ENCODE measurements at regions not wholly inside any gene's neighbourhood (a gene's known extent, or its start where the extent isn't known, plus 50 kb on each side); places are given as distances from the start of the nearest gene placed in this dataset.
"Not testable (repeated sequence)": the region's sequence is repeated elsewhere in the genome, so short reads cannot be mapped to it uniquely, and the experiment has no call there.

DNA sequence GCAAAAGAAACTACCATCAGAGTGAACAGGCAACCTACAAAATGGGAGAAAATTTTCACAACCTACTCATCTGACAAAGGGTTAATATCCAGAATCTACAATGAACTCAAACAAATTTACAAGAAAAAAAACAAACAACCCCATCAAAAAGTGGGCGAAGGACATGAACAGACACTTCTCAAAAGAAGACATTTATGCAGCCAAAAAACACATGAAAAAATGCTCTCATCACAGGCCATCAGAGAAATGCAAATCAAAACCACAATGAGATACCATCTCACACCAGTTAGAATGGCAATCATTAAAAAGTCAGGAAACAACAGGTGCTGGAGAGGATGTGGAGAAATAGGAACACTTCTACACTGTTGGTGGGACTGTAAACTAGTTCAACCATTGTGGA is 170.1 kb downstream of the MEX3B start:
- TF ChIP-seq CTCF (IDR thresholded peaks at IDR 0.05; ENCODE audit: poor library complexity); EZH2phosphoT487 (IDR thresholded peaks at IDR 0.05; ENCODE audit: low read depth, severe bottlenecking, unreplicated experiment): not testable (repeated sequence)

All from hepatocyte (in vitro differentiated cells).